Right ventricle myocardium superior (tissue), 1 donor: ENCODE measurements at regions not wholly inside any gene's neighbourhood (a gene's known extent, or its start where the extent isn't known, plus 50 kb on each side); places are given as distances from the start of the nearest gene placed in this dataset.

Experiments
- ATAC-seq: fragments of 200-7000 bp; cut with Tn5 transposase; one replicate; pipeline ENCODE4 v1.9.1; 2020; ENCODE audit warnings: mild to moderate bottlenecking; ENCODE audit not compliant: poor library complexity
- DNase-seq: peaks from one replicate; pipeline ENCODE4 v3.0.0-alpha.2; 2020
- intact Hi-C: fragments of 100-400 bp; cut with DNase I; formaldehyde crosslinking; loops from one replicate; pipeline ENCODE4 v1.11.2; 2022
- donor health status: DM: no; HTN: yes; CAD: no; lungs with severe emphysema.

DNA sequence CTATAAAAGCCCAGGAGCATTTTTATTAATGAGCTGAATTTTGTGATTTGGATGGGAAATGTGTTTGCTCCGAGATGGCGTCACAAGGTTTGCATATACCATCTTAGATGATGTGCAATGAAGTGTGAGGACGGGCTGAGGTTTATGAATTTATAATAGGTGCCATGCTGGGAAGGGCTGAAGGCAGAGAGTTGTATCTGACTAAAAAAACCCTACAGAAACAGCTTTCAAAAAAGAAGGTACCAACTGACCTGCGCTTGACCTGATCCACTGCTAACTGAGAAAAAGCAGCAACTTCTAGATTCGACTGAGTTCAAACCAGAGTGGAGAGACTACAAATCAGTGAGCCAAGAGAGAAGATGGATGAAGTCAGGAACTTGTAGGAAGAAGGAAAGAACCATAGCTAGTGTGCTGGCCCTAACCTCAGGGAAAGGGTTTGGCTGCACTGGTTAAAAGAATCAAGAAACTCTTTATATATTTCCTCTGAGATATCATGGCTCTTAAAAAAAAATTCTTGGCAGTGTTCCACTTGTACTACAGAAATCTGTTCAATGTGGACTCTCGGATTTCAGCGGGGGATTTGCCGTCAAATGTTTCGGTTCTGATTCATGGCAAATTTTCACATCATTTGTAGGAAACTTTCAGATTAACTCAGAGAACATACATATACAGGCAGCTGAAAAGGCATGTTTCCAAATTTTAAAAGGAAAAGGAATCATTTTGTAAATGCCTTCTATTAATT is 56.5 kb upstream of the HDGFL1 start:
- intact Hi-C loops, result no loop called here
- DNase-seq (no peak), ATAC-seq (no peak)

DNA sequence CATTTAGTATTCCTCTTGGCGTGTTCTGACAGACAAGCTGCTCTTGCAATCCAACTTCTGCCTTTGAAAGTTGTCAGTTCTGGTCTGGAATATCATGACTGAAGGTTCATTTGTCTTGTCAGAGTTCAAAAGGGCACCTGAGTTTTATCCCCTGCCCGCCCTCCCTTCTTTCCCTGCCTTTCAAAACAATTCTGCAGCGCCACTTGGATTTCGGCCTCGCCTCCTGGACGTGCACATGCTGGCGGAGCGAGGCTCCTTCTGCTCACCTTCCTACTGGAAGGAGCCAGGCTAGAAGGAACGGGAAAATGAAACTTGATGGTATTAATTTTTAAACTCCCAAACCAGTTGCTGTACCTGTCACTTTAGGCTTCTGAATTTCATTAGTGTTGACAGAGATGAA is 55.7 kb upstream of the HDGFL1 start:
- ATAC-seq (no peak), DNase-seq (no peak)
- intact Hi-C loops, result no loop called here

DNA sequence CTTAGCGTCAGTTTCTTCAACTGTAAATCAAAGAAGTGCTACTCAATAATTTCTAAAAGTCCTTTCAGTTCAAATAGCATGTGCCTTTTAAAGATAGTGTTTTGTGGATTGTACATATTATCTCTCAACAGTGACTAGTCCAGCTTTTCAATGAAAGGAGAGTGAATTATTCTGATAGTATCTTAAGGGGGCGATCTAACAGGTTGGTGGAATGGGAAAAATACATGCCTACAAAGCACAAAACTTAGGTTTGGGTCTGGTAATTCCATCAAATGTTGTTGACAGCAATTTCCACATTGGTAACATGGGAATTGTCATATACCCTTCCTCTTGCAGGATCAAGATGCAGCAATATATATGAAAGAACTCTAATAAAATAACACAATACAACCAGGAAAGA is 50.1 kb upstream of the HDGFL1 start:
- ATAC-seq (no peak), DNase-seq (no peak)
- intact Hi-C loops, result no loop called here
